ENCODE measurements at regions not wholly inside any gene's neighbourhood (a gene's known extent, or its start where the extent isn't known, plus 50 kb on each side); places are given as distances from the start of the nearest gene placed in this dataset.

GRCh38 chr9:73649552-73649951, 497.9 kb downstream of the ANXA1 start:
- no peak for ATAC-seq (ENCODE audit: low FRiP score in 2 of 2)
- TF ChIP-seq CTCF (IDR thresholded peaks at IDR 0.05) = no peak
- TF ChIP-seq POLR2AphosphoS5 (IDR thresholded peaks at IDR 0.05) = no peak
- no peak for TF ChIP-seq POLR2A (IDR thresholded peaks at IDR 0.05)
- TF ChIP-seq EP300 (IDR thresholded peaks at IDR 0.05) = no peak
- no peak overlapping the region for H3K4me3 ChIP-seq
- no peak overlapping the region for H3K27ac ChIP-seq
- H3K27me3 ChIP-seq = no peaks in the 10 kb centered on the region
- peak in 1 of 2 donors; percentile 9 for DNase-seq
- no peaks in the 10 kb centered on the region for H3K4me1 ChIP-seq
- peaks cover 0 to 3% (median 2%) of the 10 kb centered on the region in 4 donors for H3K9me3 ChIP-seq
- no peaks in the 10 kb centered on the region for H3K36me3 ChIP-seq
- WGBS, 2 donors = 93 to 95% methylated on average over 10 of the region's 10 CpGs

GRCh38 chr9:73655363-73655762, 503.7 kb downstream of the ANXA1 start:
- TF ChIP-seq POLR2AphosphoS5 (IDR thresholded peaks at IDR 0.05) = no peak
- no peak for TF ChIP-seq POLR2A (IDR thresholded peaks at IDR 0.05)
- no peak for TF ChIP-seq CTCF (IDR thresholded peaks at IDR 0.05)
- TF ChIP-seq EP300 (IDR thresholded peaks at IDR 0.05) = no peak
- DNase-seq (no peak), ATAC-seq (ENCODE audit: low FRiP score in 2 of 2) (no peak)
- Histone ChIP-seq H3K4me3 (no peak overlapping the region), H3K9me3 (no peaks in the 10 kb centered on the region), H3K36me3 (no peaks in the 10 kb centered on the region), H3K27ac (no peak overlapping the region), H3K27me3 (no peaks in the 10 kb centered on the region), H3K4me1 (no peaks in the 10 kb centered on the region)
- 78 to 81% methylated on average over 1 of the region's 1 CpG for WGBS, 2 donors

- DNase-seq = no peak
- Histone ChIP-seq H3K27me3 (no peaks in the 10 kb centered on the region), H3K36me3 (no peaks in the 10 kb centered on the region), H3K4me1 (no peaks in the 10 kb centered on the region), H3K4me3 (no peak overlapping the region), H3K27ac (no peak overlapping the region), H3K9me3 (no peaks in the 10 kb centered on the region)
- 73 to 86% methylated on average over 2 of the region's 2 CpGs for WGBS, 2 donors
- no peak for ATAC-seq (ENCODE audit: low FRiP score in 2 of 2)
- TF ChIP-seq EP300 (IDR thresholded peaks at IDR 0.05) = no peak
- TF ChIP-seq POLR2AphosphoS5 (IDR thresholded peaks at IDR 0.05) = no peak
- no peak for TF ChIP-seq POLR2A (IDR thresholded peaks at IDR 0.05)
- TF ChIP-seq CTCF (IDR thresholded peaks at IDR 0.05) = no peak
Measured at GRCh38 chr9:73655831-73656230, 504.2 kb downstream of the ANXA1 start.

- ATAC-seq (ENCODE audit: low FRiP score in 2 of 2) (no peak), DNase-seq (no peak)
- Histone ChIP-seq H3K4me3 (no peak overlapping the region), H3K4me1 (no peaks in the 10 kb centered on the region), H3K9me3 (no peaks in the 10 kb centered on the region), H3K27ac (no peak overlapping the region), H3K27me3 (no peaks in the 10 kb centered on the region), H3K36me3 (no peaks in the 10 kb centered on the region)
- TF ChIP-seq POLR2A (IDR thresholded peaks at IDR 0.05) (no peak), POLR2AphosphoS5 (IDR thresholded peaks at IDR 0.05) (no peak), CTCF (IDR thresholded peaks at IDR 0.05) (no peak), EP300 (IDR thresholded peaks at IDR 0.05) (no peak)
- 56 to 60% methylated on average over 1 of the region's 1 CpG for WGBS, 2 donors
Measured at GRCh38 chr9:73665253-73665652, 513.6 kb downstream of the ANXA1 start.

- no peak for DNase-seq
- 57 to 64% methylated on average over 1 of the region's 1 CpG for WGBS, 2 donors
- H3K36me3 ChIP-seq = no peaks in the 10 kb centered on the region
- no peaks in the 10 kb centered on the region for H3K4me1 ChIP-seq
- H3K27me3 ChIP-seq = no peaks in the 10 kb centered on the region
- H3K4me3 ChIP-seq = no peak overlapping the region
- no peak overlapping the region for H3K27ac ChIP-seq
- no peak for ATAC-seq (ENCODE audit: low FRiP score in 2 of 2)
- H3K9me3 ChIP-seq = no peaks in the 10 kb centered on the region
- no peak for TF ChIP-seq CTCF (IDR thresholded peaks at IDR 0.05)
- TF ChIP-seq EP300 (IDR thresholded peaks at IDR 0.05) = no peak
- TF ChIP-seq POLR2AphosphoS5 (IDR thresholded peaks at IDR 0.05) = no peak
- TF ChIP-seq POLR2A (IDR thresholded peaks at IDR 0.05) = no peak
Measured at GRCh38 chr9:73667749-73668148, 516.1 kb downstream of the ANXA1 start.

Measured in upper lobe of left lung (tissue), 6 donors.